Esophagus squamous epithelium (tissue), 5 donors: ENCODE measurements at regions not wholly inside any gene's neighbourhood (a gene's known extent, or its start where the extent isn't known, plus 50 kb on each side); places are given as distances from the start of the nearest gene placed in this dataset.

Experiments
- DNase-seq: peaks from one replicate; lab custom pipeline; 2025; lab: John Stamatoyannopoulos, UW
- H3K27ac ChIP-seq, 4 donors: fragments of 200-600 bp; sonication (generic); one replicate each; pipeline ENCODE4 v1.5.1; 2016 to 2019; ENCODE audit warnings: mild to moderate bottlenecking in 1 of 4
- H3K27me3 ChIP-seq, 4 donors: fragments of 200-600 bp; sonication (generic); 1 replicate in 3 of 4; 2 replicates in 1 of 4; pipeline versions ENCODE4 v1.5.1 to v1.6.0; 2017 to 2021; ENCODE audit warnings: antibody characterized with exemption in 1 of 4
- H3K36me3 ChIP-seq, 3 donors: fragments of 200-600 bp; sonication (generic); one replicate each; pipeline ENCODE4 v1.5.1; 2016 to 2019
- H3K4me1 ChIP-seq, 3 donors: fragments of 200-600 bp; sonication (generic); one replicate each; pipeline ENCODE4 v1.5.1; 2017 to 2019
- H3K4me3 ChIP-seq, 4 donors: fragments of 200-600 bp; sonication (generic); 1 replicate in 3 of 4; 2 replicates in 1 of 4; pipeline ENCODE4 v1.5.1; 2016 to 2019; ENCODE audit warnings: mild to moderate bottlenecking in 2 of 4, moderate library complexity in 1 of 4
- H3K9me3 ChIP-seq, 3 donors: fragments of 200-600 bp; sonication (generic); one replicate each; pipeline ENCODE4 v1.5.1; 2016 to 2019
- POLR2A ChIP-seq, 4 donors: fragments of 450-650 bp; IDR thresholded peaks; one replicate each; pipeline ENCODE4 v1.6.1; 2017; ENCODE audit warnings: antibody characterized with exemption in 4 of 4, mild to moderate bottlenecking in 4 of 4, moderate library complexity in 3 of 4
- WGBS, 2 donors: methylation state at CpG; one replicate each; pipeline ENCODE4 v1.1.5; 2018; 5-methylcytosine and 5-hydroxymethylcytosine counted together
- intact Hi-C: fragments of 100-400 bp; cut with DNase I; formaldehyde crosslinking; loops from one replicate; pipeline ENCODE4 v1.15.0; 2022
- TF ChIP-seq, protein P1 (sequence below), 6 experiments: fragments of 450-650 bp in 4 of 6; fragments of 200-600 bp in 2 of 6; sonication (generic) in 2 of 6; IDR thresholded peaks; one replicate each; pipeline ENCODE4 v1.5.1; 2016 to 2019; ENCODE audit warnings: antibody characterized with exemption in 6 of 6, mild to moderate bottlenecking in 4 of 6, moderate library complexity in 4 of 6
- donor health status: DM: yes; HTN: yes; CAD: no.

GRCh38 chr2:13558368-13558767, 841.6 kb downstream of the TRIB2 start:
- DNase-seq: no peak
- no peak overlapping the region for H3K4me3 ChIP-seq
- TF ChIP-seq, protein P1, sequence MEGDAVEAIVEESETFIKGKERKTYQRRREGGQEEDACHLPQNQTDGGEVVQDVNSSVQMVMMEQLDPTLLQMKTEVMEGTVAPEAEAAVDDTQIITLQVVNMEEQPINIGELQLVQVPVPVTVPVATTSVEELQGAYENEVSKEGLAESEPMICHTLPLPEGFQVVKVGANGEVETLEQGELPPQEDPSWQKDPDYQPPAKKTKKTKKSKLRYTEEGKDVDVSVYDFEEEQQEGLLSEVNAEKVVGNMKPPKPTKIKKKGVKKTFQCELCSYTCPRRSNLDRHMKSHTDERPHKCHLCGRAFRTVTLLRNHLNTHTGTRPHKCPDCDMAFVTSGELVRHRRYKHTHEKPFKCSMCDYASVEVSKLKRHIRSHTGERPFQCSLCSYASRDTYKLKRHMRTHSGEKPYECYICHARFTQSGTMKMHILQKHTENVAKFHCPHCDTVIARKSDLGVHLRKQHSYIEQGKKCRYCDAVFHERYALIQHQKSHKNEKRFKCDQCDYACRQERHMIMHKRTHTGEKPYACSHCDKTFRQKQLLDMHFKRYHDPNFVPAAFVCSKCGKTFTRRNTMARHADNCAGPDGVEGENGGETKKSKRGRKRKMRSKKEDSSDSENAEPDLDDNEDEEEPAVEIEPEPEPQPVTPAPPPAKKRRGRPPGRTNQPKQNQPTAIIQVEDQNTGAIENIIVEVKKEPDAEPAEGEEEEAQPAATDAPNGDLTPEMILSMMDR (IDR thresholded peaks at IDR 0.05): no peak
- no peak for TF ChIP-seq POLR2A (IDR thresholded peaks at IDR 0.05)
- WGBS, 2 donors: 33 to 46% methylated on average over 3 of the region's 3 CpGs
- H3K36me3 ChIP-seq: no peaks in the 10 kb centered on the region
- peaks cover 5 to 42% (median 6%) of the 10 kb centered on the region in 3 donors for H3K4me1 ChIP-seq
- H3K27ac ChIP-seq: peak overlapping the region in 3 of 4 donors; percentile 63 to 86 (median 74)
- intact Hi-C loops: no loop called here
- no peaks in the 10 kb centered on the region for H3K27me3 ChIP-seq
- no peaks in the 10 kb centered on the region for H3K9me3 ChIP-seq

GRCh38 chr2:13560322-13560721, 843.6 kb downstream of the TRIB2 start:
- Histone ChIP-seq H3K4me3 (no peak overlapping the region), H3K36me3 (no peaks in the 10 kb centered on the region)
- no peak for DNase-seq

GRCh38 chr2:13572466-13572865, 855.7 kb downstream of the TRIB2 start:
- 65 to 80% methylated on average over 2 of the region's 2 CpGs for WGBS, 2 donors
- Histone ChIP-seq H3K4me1 (no peaks in the 10 kb centered on the region), H3K27me3 (no peaks in the 10 kb centered on the region), H3K4me3 (no peak overlapping the region), H3K27ac (no peak overlapping the region), H3K36me3 (no peaks in the 10 kb centered on the region), H3K9me3 (no peaks in the 10 kb centered on the region)
- DNase-seq: no peak
- intact Hi-C loops: no loop called here
- TF ChIP-seq POLR2A (IDR thresholded peaks at IDR 0.05): no peak
- TF ChIP-seq, protein P1 (IDR thresholded peaks at IDR 0.05): no peak

More at GRCh38 chr2:13560322-13560721, 843.6 kb downstream of the TRIB2 start:
- intact Hi-C loops: no loop called here
- peaks cover 5 to 36% (median 6%) of the 10 kb centered on the region in 3 donors for H3K4me1 ChIP-seq
- H3K27me3 ChIP-seq: no peaks in the 10 kb centered on the region
- H3K9me3 ChIP-seq: no peaks in the 10 kb centered on the region
- TF ChIP-seq POLR2A (IDR thresholded peaks at IDR 0.05): no peak
- no peak overlapping the region for H3K27ac ChIP-seq

- no peak for DNase-seq
- Histone ChIP-seq H3K36me3 (no peaks in the 10 kb centered on the region), H3K4me1 (no peaks in the 10 kb centered on the region), H3K9me3 (no peaks in the 10 kb centered on the region), H3K4me3 (no peak overlapping the region), H3K27me3 (no peaks in the 10 kb centered on the region), H3K27ac (no peak overlapping the region)
- TF ChIP-seq POLR2A (IDR thresholded peaks at IDR 0.05): no peak
- TF ChIP-seq, protein P1 (IDR thresholded peaks at IDR 0.05): no peak
- WGBS, 2 donors: 89 to 91% methylated on average over 2 of the region's 2 CpGs
- intact Hi-C loops: no loop called here
Observed at GRCh38 chr2:13574831-13575230, 858.1 kb downstream of the TRIB2 start.

DNA sequence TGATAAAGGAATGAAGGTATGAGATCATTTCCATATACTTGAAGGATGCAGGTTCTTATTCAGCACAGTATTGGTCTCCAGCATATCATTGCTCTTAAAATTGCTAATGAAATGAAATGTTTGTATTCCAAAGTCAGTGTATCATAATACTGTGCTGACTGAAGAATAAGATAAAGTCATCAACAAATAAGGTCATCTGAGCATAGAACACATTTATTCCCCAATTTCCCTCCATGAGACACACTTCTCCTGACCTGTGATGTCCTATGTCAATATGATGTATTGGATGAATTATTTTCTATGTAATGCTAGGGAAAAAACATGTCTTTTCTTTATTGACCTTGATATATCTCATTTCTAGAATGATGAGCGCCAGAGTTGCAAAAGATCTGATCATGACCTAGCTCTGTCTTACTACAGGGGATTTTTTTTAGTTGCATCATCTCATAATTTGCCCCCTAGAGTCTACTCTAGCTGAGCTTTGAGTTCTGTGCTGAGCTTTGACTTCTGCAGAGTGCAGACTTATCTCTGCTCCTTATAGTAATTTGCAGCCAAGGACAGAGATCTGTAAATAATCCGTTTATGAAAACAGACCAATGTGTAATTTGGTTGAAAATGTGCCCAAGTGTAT, 859.8 kb downstream of the TRIB2 start:
- H3K9me3 ChIP-seq: no peaks in the 10 kb centered on the region
- no peak overlapping the region for H3K4me3 ChIP-seq
- TF ChIP-seq POLR2A (IDR thresholded peaks at IDR 0.05): no peak
- TF ChIP-seq, protein P1 (IDR thresholded peaks at IDR 0.05): no peak
- H3K4me1 ChIP-seq: no peaks in the 10 kb centered on the region
- WGBS, 2 donors: 73 to 81% methylated on average over 2 of the region's 2 CpGs
- intact Hi-C loops: no loop called here
- H3K36me3 ChIP-seq: no peaks in the 10 kb centered on the region
- DNase-seq: no peak
- H3K27me3 ChIP-seq: no peaks in the 10 kb centered on the region
- no peak overlapping the region for H3K27ac ChIP-seq
